ENCODE measurements at regions not wholly inside any gene's neighbourhood (a gene's known extent, or its start where the extent isn't known, plus 50 kb on each side); places are given as distances from the start of the nearest gene placed in this dataset.

GRCh38 chr3:182180654-182181385 lies 469.1 kb downstream of the SOX2 start:
- 75% methylated on average over 9 of the region's 9 CpGs for WGBS
- Histone ChIP-seq H3K4me3 (no peak overlapping the region), H3K27ac (no peak overlapping the region), H3K27me3 (no peaks in the 10 kb centered on the region), H3K9me3 (no peaks in the 10 kb centered on the region), H3K36me3 (no peaks in the 10 kb centered on the region), H3K4me1 (no peaks in the 10 kb centered on the region)
- no peak for DNase-seq (ENCODE audit: low spot score in 2 of 2)
- no peak for TF ChIP-seq CTCF (IDR thresholded peaks at IDR 0.05)
- no peak for TF ChIP-seq POLR2AphosphoS5 (IDR thresholded peaks at IDR 0.05)

- no peak for TF ChIP-seq CTCF (IDR thresholded peaks at IDR 0.05)
- TF ChIP-seq POLR2AphosphoS5 (IDR thresholded peaks at IDR 0.05), result no peak
- TF ChIP-seq POLR2A (IDR thresholded peaks at IDR 0.05), result no peak
- no peak for TF ChIP-seq EP300 (IDR thresholded peaks at IDR 0.05)
- Histone ChIP-seq H3K9me3 (no peaks in the 10 kb centered on the region), H3K27ac (no peak overlapping the region), H3K36me3 (no peaks in the 10 kb centered on the region), H3K4me1 (no peaks in the 10 kb centered on the region), H3K4me3 (no peak overlapping the region), H3K27me3 (no peaks in the 10 kb centered on the region)
- no peak for DNase-seq (ENCODE audit: low spot score in 2 of 2)
- WGBS, result 59% methylated on average over 5 of the region's 5 CpGs
Measured at GRCh38 chr3:182182531-182182968, 470.8 kb downstream of the SOX2 start.

- no peak overlapping the region for H3K27ac ChIP-seq
- H3K27me3 ChIP-seq, result no peaks in the 10 kb centered on the region
- no peaks in the 10 kb centered on the region for H3K36me3 ChIP-seq
- DNase-seq (ENCODE audit: low spot score in 2 of 2), result no peak
- H3K4me3 ChIP-seq, result no peak overlapping the region
- no peaks in the 10 kb centered on the region for H3K9me3 ChIP-seq
- WGBS, result 66% methylated on average over 6 of the region's 6 CpGs
- H3K4me1 ChIP-seq, result no peaks in the 10 kb centered on the region
- TF ChIP-seq EP300 (IDR thresholded peaks at IDR 0.05) (no peak), POLR2A (IDR thresholded peaks at IDR 0.05) (no peak), CTCF (IDR thresholded peaks at IDR 0.05) (no peak), POLR2AphosphoS5 (IDR thresholded peaks at IDR 0.05) (no peak)
Measured at GRCh38 chr3:182183716-182184430, 472.1 kb downstream of the SOX2 start.

GRCh38 chr3:182185313-182185712 lies 473.6 kb downstream of the SOX2 start:
- TF ChIP-seq POLR2A (IDR thresholded peaks at IDR 0.05) (no peak), EP300 (IDR thresholded peaks at IDR 0.05) (no peak), POLR2AphosphoS5 (IDR thresholded peaks at IDR 0.05) (no peak), CTCF (IDR thresholded peaks at IDR 0.05) (no peak)
- no peaks in the 10 kb centered on the region for H3K9me3 ChIP-seq
- DNase-seq (ENCODE audit: low spot score in 2 of 2), result no peak
- H3K27ac ChIP-seq, result no peak overlapping the region
- no peaks in the 10 kb centered on the region for H3K27me3 ChIP-seq
- H3K36me3 ChIP-seq, result no peaks in the 10 kb centered on the region
- no peak overlapping the region for H3K4me3 ChIP-seq
- 50% methylated on average over 1 of the region's 1 CpG for WGBS
- no peaks in the 10 kb centered on the region for H3K4me1 ChIP-seq

GRCh38 chr3:182190056-182190455 lies 478.3 kb downstream of the SOX2 start:
- no peak for DNase-seq (ENCODE audit: low spot score in 2 of 2)
- H3K27me3 ChIP-seq, result no peaks in the 10 kb centered on the region
- H3K4me3 ChIP-seq, result no peak overlapping the region
- no peak overlapping the region for H3K27ac ChIP-seq
- no peaks in the 10 kb centered on the region for H3K9me3 ChIP-seq
- no peaks in the 10 kb centered on the region for H3K4me1 ChIP-seq
- no peak for TF ChIP-seq CTCF (IDR thresholded peaks at IDR 0.05)
- no peak for TF ChIP-seq EP300 (IDR thresholded peaks at IDR 0.05)
- TF ChIP-seq POLR2AphosphoS5 (IDR thresholded peaks at IDR 0.05), result no peak
- no peak for TF ChIP-seq POLR2A (IDR thresholded peaks at IDR 0.05)
- 96% methylated on average over 2 of the region's 2 CpGs for WGBS
- no peaks in the 10 kb centered on the region for H3K36me3 ChIP-seq

Measured in suprapubic skin (tissue), 4 donors.